C4-2B (cell line): ENCODE measurements at regions not wholly inside any gene's neighbourhood (a gene's known extent, or its start where the extent isn't known, plus 50 kb on each side); places are given as distances from the start of the nearest gene placed in this dataset.

Experiments used
- H3K27ac ChIP-seq: fragments of 450-650 bp; 2 replicates; pipeline ENCODE4 v1.5.1; 2017
- ZFX ChIP-seq: fragments of 450-650 bp; IDR thresholded peaks from 2 replicates; pipeline ENCODE4 v1.6.1; 2017
- TF ChIP-seq, protein P1 (sequence below): fragments of 450-650 bp; conservative IDR thresholded peaks from 2 replicates; pipeline ENCODE4 v1.5.1; 2017; ENCODE audit warnings: mild to moderate bottlenecking

DNA sequence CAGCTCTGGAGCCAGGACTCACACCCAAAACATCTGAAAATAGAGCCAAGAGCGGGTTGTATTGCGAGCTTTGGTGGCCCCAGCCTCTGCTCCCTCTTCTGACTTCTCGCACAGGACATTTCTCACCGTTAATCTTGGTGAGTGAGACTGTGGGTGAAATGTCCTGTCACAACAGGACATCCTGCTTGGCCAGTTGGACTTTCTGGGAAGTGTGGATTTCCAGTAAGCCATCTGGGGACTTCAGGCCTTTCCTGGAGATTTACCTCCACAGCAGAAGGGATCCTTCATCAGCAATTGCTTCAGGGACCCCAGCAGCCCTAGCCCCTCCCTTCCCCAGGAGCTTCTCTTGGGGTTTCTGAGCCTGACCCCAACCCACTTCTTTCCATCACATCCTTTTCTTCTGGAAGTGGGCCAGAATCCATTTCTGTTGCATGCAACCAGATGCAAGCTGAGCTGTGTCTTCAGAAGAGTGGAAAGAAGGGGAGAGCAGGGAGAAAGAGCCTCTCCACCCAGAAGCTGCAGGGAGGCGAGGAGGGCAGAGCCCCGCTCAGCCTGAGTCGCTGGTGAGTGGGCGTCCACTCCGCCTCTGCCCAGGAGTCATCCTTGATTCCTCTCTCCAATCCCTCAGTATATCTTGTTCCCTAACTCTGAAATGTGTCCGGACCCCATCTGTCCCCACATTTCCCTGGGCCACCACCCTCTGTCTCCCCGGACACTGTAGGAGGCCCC, 50.3 kb upstream of the GADD45G start:
- H3K27ac ChIP-seq = no peak overlapping the region
- no peak for TF ChIP-seq ZFX
- TF ChIP-seq, protein P1, sequence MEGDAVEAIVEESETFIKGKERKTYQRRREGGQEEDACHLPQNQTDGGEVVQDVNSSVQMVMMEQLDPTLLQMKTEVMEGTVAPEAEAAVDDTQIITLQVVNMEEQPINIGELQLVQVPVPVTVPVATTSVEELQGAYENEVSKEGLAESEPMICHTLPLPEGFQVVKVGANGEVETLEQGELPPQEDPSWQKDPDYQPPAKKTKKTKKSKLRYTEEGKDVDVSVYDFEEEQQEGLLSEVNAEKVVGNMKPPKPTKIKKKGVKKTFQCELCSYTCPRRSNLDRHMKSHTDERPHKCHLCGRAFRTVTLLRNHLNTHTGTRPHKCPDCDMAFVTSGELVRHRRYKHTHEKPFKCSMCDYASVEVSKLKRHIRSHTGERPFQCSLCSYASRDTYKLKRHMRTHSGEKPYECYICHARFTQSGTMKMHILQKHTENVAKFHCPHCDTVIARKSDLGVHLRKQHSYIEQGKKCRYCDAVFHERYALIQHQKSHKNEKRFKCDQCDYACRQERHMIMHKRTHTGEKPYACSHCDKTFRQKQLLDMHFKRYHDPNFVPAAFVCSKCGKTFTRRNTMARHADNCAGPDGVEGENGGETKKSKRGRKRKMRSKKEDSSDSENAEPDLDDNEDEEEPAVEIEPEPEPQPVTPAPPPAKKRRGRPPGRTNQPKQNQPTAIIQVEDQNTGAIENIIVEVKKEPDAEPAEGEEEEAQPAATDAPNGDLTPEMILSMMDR = no peak

DNA sequence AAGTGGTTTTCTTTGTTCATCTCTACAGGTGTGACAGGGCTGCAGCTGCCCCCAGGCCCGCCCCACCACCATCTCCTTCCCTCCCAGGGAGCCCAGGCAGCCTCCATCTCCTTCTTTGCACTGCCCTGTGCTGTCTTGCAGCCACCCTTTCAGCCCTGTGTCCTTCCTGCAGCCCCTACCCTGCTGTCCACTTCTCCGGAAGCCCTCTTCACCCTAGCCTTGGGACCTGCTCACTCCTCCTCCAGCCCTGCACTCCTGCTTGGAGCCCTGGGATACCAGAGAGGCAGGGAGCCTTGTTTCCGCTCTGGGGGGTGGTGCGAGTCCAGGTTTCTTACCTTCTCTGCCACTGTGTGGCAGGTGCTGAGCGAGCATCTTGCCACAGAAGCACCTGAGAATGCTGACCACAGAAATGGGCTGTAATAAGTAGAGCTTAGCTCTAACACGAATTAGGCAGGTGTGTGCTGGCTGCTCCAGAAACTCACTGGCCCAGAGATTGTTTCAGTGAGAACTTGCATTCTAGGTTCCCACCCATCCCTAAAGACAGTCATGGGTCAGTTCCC, 51.3 kb upstream of the GADD45G start:
- TF ChIP-seq, protein P1 = no peak

GRCh38 chr9:89550346-89550927, 52.5 kb upstream of the SEMA4D start:
- no peak for TF ChIP-seq ZFX
- TF ChIP-seq, protein P1 = no peak
- no peak overlapping the region for H3K27ac ChIP-seq

More for the DNA sequence above, 51.3 kb upstream of the GADD45G start:
- no peak overlapping the region for H3K27ac ChIP-seq

DNA sequence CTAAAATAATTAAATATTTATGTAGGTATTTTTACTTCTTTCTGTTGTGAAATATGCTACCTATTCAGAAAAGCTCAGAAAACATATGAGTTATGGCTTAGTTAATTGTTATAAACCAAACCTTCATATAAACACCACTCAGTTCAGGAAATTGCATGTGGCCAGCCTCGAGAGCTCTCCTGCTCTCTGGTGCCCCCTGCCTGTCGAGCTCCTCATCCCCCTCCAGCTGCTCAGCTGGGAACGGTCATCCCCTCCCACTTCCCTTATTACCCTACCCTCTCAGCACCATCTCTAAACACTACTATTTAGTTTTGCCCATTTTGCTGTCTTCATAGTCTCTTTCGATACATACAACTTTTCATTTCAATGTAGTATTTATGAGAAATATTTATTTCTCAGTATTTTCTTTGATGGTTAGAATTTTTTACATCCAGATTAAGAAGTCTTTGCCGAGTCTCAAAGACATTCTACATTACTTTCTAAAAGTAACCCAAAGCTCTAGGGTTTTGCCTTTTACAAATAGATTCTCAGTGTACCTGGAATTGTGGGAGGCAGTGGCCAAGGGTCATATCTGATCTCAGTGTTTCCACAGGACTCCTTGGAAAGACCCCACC, 51.2 kb upstream of the SEMA4D start:
- H3K27ac ChIP-seq = no peak overlapping the region
- TF ChIP-seq ZFX = no peak
- TF ChIP-seq, protein P1 = peak; percentile 99

DNA sequence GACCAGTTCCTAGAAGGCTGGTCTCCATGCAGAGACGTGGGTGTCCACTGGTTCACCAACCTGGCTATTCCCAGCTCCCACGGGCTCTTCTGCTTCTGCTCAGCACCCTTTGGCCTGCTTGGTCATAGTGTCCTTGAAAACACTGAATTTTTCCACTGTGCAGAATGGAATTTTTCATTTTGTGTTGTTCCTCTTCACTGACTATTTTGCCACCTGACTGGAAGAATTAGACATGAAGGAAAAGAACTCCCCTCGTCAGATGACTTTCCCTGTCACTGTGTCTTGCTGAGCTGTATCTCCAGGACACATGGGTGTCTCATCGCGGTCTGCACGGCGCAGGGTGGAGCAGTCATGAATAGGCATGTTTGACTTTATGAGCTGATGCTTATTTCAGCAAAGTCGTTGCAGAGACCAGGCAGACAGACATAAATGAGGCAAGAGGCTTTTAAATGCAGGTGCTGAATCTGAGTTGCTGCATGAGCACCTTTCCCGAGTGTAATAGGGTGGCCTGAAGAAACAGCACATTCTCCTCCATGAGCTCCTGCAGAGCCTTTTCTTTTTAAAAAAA, 50.2 kb upstream of the SEMA4D start:
- TF ChIP-seq, protein P1 = no peak
- TF ChIP-seq ZFX = no peak
- no peak overlapping the region for H3K27ac ChIP-seq
